ENCODE measurements at regions not wholly inside any gene's neighbourhood (a gene's known extent, or its start where the extent isn't known, plus 50 kb on each side); places are given as distances from the start of the nearest gene placed in this dataset.

DNA sequence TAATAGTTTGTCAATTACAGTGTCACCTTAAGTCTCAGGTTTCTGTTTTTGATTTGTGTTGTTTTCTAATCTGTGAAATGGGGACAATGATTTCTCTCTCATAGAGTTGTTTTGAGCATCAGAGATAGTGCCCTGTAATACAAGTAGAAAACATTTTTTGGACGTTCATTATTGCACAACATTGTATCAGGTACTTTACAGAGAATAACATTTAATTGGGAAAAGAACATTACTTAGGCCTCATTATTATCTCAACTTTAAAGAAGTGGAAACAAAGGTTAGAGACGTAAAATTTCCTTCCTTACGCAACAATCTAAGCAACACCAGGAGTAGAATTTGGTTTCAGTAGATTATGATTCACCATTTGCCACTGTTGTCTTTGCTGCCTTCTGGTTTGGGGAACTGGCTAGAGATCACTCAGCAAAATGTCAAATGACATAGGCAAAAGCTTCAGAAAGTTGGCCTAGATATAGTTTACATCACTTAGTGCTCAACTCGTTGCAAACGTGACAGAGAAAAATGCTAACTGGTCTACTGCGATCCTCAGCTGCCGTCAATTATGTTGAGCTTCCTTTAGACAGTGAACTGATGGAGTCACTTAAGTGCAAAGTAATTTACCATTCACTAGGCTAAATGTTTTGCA, 1026.8 kb downstream of the CDH11 start:
- H3K27ac Mint-ChIP-seq, result no peak overlapping the region
- peaks cover 2% of the 10 kb centered on the region for H3K27me3 Mint-ChIP-seq (ENCODE audit: low read depth)
- H3K4me3 Mint-ChIP-seq, result no peak overlapping the region
- TF ChIP-seq, protein P1, sequence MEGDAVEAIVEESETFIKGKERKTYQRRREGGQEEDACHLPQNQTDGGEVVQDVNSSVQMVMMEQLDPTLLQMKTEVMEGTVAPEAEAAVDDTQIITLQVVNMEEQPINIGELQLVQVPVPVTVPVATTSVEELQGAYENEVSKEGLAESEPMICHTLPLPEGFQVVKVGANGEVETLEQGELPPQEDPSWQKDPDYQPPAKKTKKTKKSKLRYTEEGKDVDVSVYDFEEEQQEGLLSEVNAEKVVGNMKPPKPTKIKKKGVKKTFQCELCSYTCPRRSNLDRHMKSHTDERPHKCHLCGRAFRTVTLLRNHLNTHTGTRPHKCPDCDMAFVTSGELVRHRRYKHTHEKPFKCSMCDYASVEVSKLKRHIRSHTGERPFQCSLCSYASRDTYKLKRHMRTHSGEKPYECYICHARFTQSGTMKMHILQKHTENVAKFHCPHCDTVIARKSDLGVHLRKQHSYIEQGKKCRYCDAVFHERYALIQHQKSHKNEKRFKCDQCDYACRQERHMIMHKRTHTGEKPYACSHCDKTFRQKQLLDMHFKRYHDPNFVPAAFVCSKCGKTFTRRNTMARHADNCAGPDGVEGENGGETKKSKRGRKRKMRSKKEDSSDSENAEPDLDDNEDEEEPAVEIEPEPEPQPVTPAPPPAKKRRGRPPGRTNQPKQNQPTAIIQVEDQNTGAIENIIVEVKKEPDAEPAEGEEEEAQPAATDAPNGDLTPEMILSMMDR (IDR thresholded peaks at IDR 0.05; ENCODE audit: unreplicated experiment), result no peak
- H3K9me3 Mint-ChIP-seq, result no peaks in the 10 kb centered on the region
- H3K4me1 Mint-ChIP-seq, result no peaks in the 10 kb centered on the region
- H3K36me3 Mint-ChIP-seq, result no peaks in the 10 kb centered on the region
- no peak for DNase-seq (ENCODE audit: low spot score in 2 of 2, unreplicated experiment in 2 of 2)

DNA sequence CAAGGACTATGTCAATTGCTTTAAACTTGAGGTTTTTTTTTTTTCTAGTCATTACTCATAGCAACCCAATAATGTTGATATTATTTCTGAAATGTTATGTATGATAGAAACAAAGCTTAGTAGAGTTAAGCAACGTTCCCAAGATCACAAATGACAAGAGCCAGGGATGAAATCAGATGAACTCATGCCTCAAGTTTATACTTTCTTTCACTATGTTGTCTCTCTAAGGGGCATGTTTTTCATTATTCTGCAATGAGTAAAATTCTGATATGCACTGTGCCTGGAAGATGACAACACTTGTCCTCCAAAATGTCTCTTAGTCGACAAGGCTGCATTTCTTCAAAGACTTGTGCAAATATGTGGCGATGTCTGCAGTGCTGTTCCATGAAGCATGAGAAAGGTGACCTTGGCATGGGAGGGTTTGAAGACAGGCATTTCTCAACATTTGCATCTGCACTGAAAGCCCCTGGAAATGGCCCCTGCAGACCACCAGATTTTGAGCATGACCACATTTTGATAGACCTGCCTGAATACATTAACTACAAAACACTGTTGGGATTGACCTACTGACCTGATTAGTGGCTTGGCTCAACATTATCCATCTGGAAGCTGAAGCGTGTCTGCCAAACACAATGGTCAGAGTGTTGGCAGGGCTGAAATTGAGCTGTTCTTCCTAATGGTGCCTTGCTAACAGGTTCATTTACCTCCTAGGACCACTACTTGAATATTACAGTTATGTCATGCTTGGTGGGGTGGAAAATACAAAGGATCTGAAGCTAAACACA, 1027.5 kb downstream of the CDH11 start:
- TF ChIP-seq, protein P1 (IDR thresholded peaks at IDR 0.05; ENCODE audit: unreplicated experiment), result no peak
- peaks cover 2% of the 10 kb centered on the region for H3K27me3 Mint-ChIP-seq (ENCODE audit: low read depth)
- no peaks in the 10 kb centered on the region for H3K36me3 Mint-ChIP-seq
- H3K27ac Mint-ChIP-seq, result no peak overlapping the region
- H3K9me3 Mint-ChIP-seq, result no peaks in the 10 kb centered on the region
- H3K4me1 Mint-ChIP-seq, result no peaks in the 10 kb centered on the region
- DNase-seq (ENCODE audit: low spot score in 2 of 2, unreplicated experiment in 2 of 2), result no peak
- H3K4me3 Mint-ChIP-seq, result no peak overlapping the region

DNA sequence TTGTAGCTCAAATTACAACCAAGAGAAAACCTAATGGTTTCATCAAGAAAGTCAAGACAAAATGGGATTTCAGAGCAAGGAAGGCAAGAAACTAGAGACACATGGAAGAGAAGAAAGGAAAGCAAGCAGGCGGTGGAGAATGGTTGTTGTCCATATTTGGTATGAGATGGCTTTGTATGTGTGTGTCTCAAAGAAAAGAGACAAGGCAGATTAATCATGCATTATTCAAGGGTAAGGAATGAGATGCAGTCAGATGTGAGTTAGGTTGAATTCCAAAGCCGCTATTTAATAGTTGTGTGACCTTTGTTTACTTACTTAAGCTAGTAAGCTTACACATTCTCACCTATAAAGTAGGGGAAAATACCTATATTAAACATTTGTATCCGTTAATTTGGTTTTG, 1029.6 kb downstream of the CDH11 start:
- Mint-ChIP-seq H3K27ac (no peak overlapping the region), H3K36me3 (no peaks in the 10 kb centered on the region), H3K9me3 (no peaks in the 10 kb centered on the region), H3K4me3 (no peak overlapping the region), H3K4me1 (no peaks in the 10 kb centered on the region), H3K27me3 (ENCODE audit: low read depth) (no peaks in the 10 kb centered on the region)
- TF ChIP-seq, protein P1 (IDR thresholded peaks at IDR 0.05; ENCODE audit: unreplicated experiment), result no peak
- no peak for DNase-seq (ENCODE audit: low spot score in 2 of 2, unreplicated experiment in 2 of 2)

DNA sequence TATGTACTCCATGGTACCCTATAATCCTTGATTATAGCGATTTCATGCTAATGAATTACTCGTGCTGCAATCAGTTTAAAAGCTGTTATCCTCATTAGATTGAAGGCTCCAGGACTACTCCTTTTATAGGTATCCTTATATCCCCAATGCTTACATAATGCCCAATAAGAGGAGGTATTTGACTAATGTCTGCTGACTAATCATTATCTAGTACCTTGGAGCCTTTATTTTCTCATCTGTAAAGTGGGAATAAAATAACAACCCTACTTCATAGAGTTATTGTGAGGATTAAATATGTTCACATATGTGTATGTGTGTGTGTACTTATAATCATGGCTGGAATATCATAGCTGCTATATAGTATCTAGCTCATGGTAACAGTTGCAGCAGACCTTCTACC, 1031.5 kb downstream of the CDH11 start:
- Mint-ChIP-seq H3K4me3 (no peak overlapping the region), H3K27me3 (ENCODE audit: low read depth) (no peaks in the 10 kb centered on the region), H3K9me3 (no peaks in the 10 kb centered on the region), H3K4me1 (no peaks in the 10 kb centered on the region), H3K27ac (no peak overlapping the region), H3K36me3 (no peaks in the 10 kb centered on the region)
- no peak for DNase-seq (ENCODE audit: low spot score in 2 of 2, unreplicated experiment in 2 of 2)
- TF ChIP-seq, protein P1 (IDR thresholded peaks at IDR 0.05; ENCODE audit: unreplicated experiment), result no peak

DNA sequence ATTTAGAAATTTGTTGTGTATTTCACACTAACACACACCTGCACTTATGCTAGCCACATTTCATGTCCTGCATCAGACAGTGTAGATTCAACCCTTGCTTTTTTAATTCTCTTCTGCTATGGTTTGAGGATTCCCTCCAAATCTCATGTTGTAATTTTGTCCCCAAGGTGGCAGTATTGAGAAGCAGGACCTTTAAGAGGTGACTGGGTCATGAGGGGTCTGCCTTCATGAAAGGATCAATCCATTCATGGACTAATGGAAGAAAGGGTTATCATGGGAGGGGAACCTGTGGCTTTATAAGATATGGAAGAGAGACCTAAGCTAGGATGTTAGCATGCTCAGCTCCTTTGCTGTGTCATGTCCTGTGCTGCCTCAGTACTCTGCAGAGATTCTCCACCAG, 1032.2 kb downstream of the CDH11 start:
- Mint-ChIP-seq H3K9me3 (no peaks in the 10 kb centered on the region), H3K36me3 (no peaks in the 10 kb centered on the region), H3K4me3 (no peak overlapping the region), H3K27me3 (ENCODE audit: low read depth) (no peaks in the 10 kb centered on the region), H3K27ac (no peak overlapping the region), H3K4me1 (no peaks in the 10 kb centered on the region)
- TF ChIP-seq, protein P1 (IDR thresholded peaks at IDR 0.05; ENCODE audit: unreplicated experiment), result no peak
- DNase-seq (ENCODE audit: low spot score in 2 of 2, unreplicated experiment in 2 of 2), result no peak

Data from mesothelial cell of epicardium (in vitro differentiated cells).